Pancreas (tissue), 10 donors: ENCODE measurements at regions not wholly inside any gene's neighbourhood (a gene's known extent, or its start where the extent isn't known, plus 50 kb on each side); places are given as distances from the start of the nearest gene placed in this dataset.

Experiments
- ATAC-seq, 4 donors: fragments of 200-7000 bp; cut with Tn5 transposase; one replicate each; pipeline versions ENCODE4 v1.8.0 to v1.9.1; 2020; ENCODE audit warnings: mild to moderate bottlenecking in 4 of 4, moderate library complexity in 4 of 4
- DNase-seq, 6 donors: peaks; one replicate each; pipeline ENCODE4 v3.0.0-alpha.2; 2020
- FAIRE-seq: peaks from 2 replicates; lab custom pipeline; 2012; peaks lifted over from hg19 to GRCh38; lab: Jason Lieb, UNC
- H3K27ac ChIP-seq, 4 donors: fragments of 200-600 bp; sonication (generic); 1 replicate in 3 of 4; 2 replicates in 1 of 4; pipeline versions ENCODE4 v1.5.0 to v1.8.0; 2020
- H3K27me3 ChIP-seq, 4 donors: fragments of 200-600 bp; one replicate each; pipeline ENCODE4 v1.8.0; 2021
- H3K36me3 ChIP-seq, 3 donors: fragments of 200-600 bp; sonication (generic) in 1 of 3; one replicate each; pipeline versions ENCODE4 v1.5.0 to v1.8.0; 2020 to 2021
- H3K4me1 ChIP-seq, 3 donors: fragments of 200-600 bp; one replicate each; pipeline ENCODE4 v1.8.0; 2021
- H3K4me3 ChIP-seq, 4 donors: fragments of 200-600 bp; sonication (generic) in 2 of 4; one replicate each; pipeline versions ENCODE4 v1.5.0 to v1.8.0; 2020 to 2021
- H3K9me3 ChIP-seq, 4 donors: fragments of 200-600 bp; one replicate each; pipeline ENCODE4 v1.8.0; 2021
- CTCF ChIP-seq, 4 donors: fragments of 200-600 bp; sonication (generic) in 3 of 4; IDR thresholded peaks; one replicate each; pipeline versions ENCODE4 v1.5.0 to v1.8.0; 2021; ENCODE audit warnings: antibody characterized with exemption in 4 of 4
- WGBS, 2 donors: extraction: QIAGEN DNeasy Blood & Tissue Kit; methylation state at CpG; one replicate each; pipeline ENCODE4 v1.1.7; 2013; 5-methylcytosine and 5-hydroxymethylcytosine counted together
- intact Hi-C, 3 donors: fragments of 100-400 bp; cut with DNase I; formaldehyde crosslinking; loops; one replicate each; pipeline versions ENCODE4 v1.11.1 to v1.14.2; 2022
- donor health status: healthy with polysubstance abuse.
- donor health status: DM: no; HTN: no; CAD: no; lungs with moderate emphysema.
- donor health status: DM: no; HTN: no; CAD: no.
- donor health status: control.
- donor health status: control.
- donor health status: Bipolar disorder and iron deficiency.
- donor health status: DM: yes; HTN: yes; CAD: no.
- donor health status: DM: no; HTN: no; CAD: no.
- donor health status: DM: no; HTN: no; CAD: no.
- donor health status: DM: yes; HTN: yes; CAD: no.

- 67 to 75% methylated on average over 4 of the region's 4 CpGs for WGBS, 2 donors
- H3K4me3 ChIP-seq: no peak overlapping the region
- no peaks in the 10 kb centered on the region for H3K36me3 ChIP-seq
- no peak for TF ChIP-seq CTCF (IDR thresholded peaks at IDR 0.05)
- ATAC-seq (no peak), FAIRE-seq (no peak), DNase-seq (no peak)
- intact Hi-C loops: no loop called here
- H3K9me3 ChIP-seq: no peaks in the 10 kb centered on the region
- H3K4me1 ChIP-seq: no peaks in the 10 kb centered on the region
- H3K27me3 ChIP-seq: no peaks in the 10 kb centered on the region
- no peak overlapping the region for H3K27ac ChIP-seq
Measured at GRCh38 chr13:102932331-102932730, 86.5 kb downstream of the ERCC5 start.

GRCh38 chr13:102930566-102930965, 84.7 kb downstream of the ERCC5 start:
- DNase-seq (no peak), FAIRE-seq (no peak), ATAC-seq (no peak)
- H3K27me3 ChIP-seq: no peaks in the 10 kb centered on the region
- TF ChIP-seq CTCF (IDR thresholded peaks at IDR 0.05): no peak
- intact Hi-C loops: no loop called here
- H3K4me1 ChIP-seq: no peaks in the 10 kb centered on the region
- H3K4me3 ChIP-seq: no peak overlapping the region
- H3K9me3 ChIP-seq: no peaks in the 10 kb centered on the region
- WGBS, 2 donors: 64 to 67% methylated on average over 3 of the region's 3 CpGs
- no peaks in the 10 kb centered on the region for H3K36me3 ChIP-seq
- H3K27ac ChIP-seq: no peak overlapping the region

- ATAC-seq: no peak
- TF ChIP-seq CTCF (IDR thresholded peaks at IDR 0.05): no peak
- Histone ChIP-seq H3K9me3 (no peaks in the 10 kb centered on the region), H3K27ac (no peak overlapping the region), H3K4me3 (no peak overlapping the region), H3K36me3 (no peaks in the 10 kb centered on the region), H3K4me1 (no peaks in the 10 kb centered on the region), H3K27me3 (no peaks in the 10 kb centered on the region)
- FAIRE-seq: no peak
- intact Hi-C loops: no loop called here
- WGBS, 2 donors: 71 to 74% methylated on average over 9 of the region's 9 CpGs
- no peak for DNase-seq
Measured at GRCh38 chr13:102928941-102929675, 83.3 kb downstream of the ERCC5 start.
